SK-N-MC (cell line): ENCODE measurements at regions not wholly inside any gene's neighbourhood (a gene's known extent, or its start where the extent isn't known, plus 50 kb on each side); places are given as distances from the start of the nearest gene placed in this dataset.

Experiments
- EZH2 ChIP-seq: fragments of 200-600 bp; sonication (generic); IDR thresholded peaks from one replicate; pipeline ENCODE4 v1.6.1; 2017; ENCODE audit warnings: antibody characterized with exemption
- FOXP2 ChIP-seq: optimal IDR thresholded peaks from 2 replicates; pipeline ENCODE3; 2011; ENCODE audit warnings: mild to moderate bottlenecking, moderate library complexity; ENCODE audit not compliant: insufficient read depth; ENCODE audit errors: extremely low read length, control extremely low read depth
- POLR2AphosphoS5 ChIP-seq: IDR thresholded peaks from 2 replicates; pipeline ENCODE4 v1.6.1; 2012; ENCODE audit warnings: mild to moderate bottlenecking, low read depth, low read length, borderline replicate concordance

- TF ChIP-seq EZH2 (no peak), FOXP2 (no peak), POLR2AphosphoS5 (no peak)
Measured at GRCh38 chrX:7746856-7747255, 96.1 kb upstream of the VCX start.
